GM18907 (cell line): ENCODE measurements at regions not wholly inside any gene's neighbourhood (a gene's known extent, or its start where the extent isn't known, plus 50 kb on each side); places are given as distances from the start of the nearest gene placed in this dataset.

Source experiments
- ATAC-seq: cut with Tn5 transposase; IDR thresholded peaks from one replicate; pipeline ENCODE4 v1.9.1; 2021; ENCODE audit warnings: mild to moderate bottlenecking, moderate library complexity; ENCODE audit not compliant: unreplicated experiment

GRCh38 chr14:62234849-62235248 lies 472.6 kb downstream of the SNAPC1 start:
- no peak for ATAC-seq

DNA sequence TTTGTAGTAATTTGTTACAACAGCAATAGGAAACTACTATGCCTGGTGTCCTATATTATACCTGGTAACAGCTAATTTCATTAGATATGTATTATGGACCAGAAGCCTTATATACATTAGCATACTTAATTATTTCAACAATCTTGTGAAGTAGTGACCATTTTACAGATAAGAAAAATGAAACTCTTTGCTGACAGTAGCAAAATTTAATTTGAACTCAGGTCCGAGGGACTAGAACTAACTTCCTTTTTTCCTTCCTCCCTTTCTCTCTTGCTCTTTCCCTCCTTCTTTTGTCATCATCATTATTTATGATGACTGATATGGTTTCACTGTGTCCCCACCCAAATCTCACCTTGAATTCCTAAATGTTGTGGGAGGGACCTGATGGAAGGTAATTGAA lies 482.0 kb downstream of the SNAPC1 start:
- ATAC-seq: no peak

DNA sequence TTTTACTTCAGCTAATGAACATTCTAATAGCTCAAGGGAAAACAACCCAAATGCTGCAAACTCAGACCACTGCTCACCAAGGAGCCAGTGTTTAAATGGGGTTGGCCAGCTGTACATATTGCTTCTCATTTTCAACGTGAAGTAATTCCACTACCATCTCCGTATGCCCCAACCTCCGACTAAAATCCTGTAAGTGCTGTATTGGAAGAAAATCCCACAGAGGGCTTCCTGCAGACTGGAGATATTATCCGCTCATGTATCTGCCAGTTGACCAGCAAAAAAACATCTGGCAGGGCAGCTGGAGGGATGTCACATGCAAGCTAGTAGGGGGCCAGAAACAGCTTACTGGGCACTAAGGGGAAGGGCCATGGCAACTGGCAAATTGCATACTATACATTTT lies 485.0 kb downstream of the SNAPC1 start:
- no peak for ATAC-seq

DNA sequence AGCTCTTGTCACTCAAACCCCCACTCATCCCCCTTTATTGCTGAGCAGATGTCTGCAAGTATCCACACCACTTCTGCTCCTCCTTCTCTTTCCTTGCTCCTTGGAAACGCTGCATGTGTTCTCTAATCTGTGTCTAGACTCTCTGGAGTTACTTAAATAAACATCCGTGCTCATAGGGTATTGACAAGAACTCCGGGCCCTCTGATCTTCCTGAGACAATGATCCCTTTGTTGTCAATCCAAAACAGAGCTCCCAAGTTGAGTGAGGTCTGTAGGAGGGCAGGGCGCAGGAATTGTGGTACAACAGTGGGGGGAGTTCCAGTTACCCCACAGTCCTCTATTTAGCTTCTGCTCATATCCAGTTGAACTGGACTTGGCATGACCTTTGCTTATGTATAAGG lies 489.0 kb downstream of the SNAPC1 start:
- no peak for ATAC-seq

DNA sequence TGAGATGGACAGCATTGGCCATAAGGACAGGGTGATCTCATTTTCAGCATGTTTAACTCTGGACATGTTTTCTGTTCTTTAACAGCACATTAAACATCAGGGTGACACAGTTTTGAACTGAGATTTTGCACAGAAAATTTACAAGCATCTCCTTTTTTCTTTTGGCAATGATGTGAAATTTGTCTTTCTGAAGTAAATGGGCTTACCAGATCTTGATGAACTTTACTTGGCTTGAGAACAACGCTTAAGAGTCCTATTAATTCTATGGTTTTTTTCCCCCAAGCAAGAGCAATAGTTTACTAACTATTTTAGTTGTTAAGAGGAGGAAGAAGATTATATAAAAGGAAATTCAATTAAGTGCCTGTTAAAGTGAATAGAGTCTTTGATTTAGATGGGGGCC lies 491.0 kb downstream of the SNAPC1 start:
- ATAC-seq: no peak

DNA sequence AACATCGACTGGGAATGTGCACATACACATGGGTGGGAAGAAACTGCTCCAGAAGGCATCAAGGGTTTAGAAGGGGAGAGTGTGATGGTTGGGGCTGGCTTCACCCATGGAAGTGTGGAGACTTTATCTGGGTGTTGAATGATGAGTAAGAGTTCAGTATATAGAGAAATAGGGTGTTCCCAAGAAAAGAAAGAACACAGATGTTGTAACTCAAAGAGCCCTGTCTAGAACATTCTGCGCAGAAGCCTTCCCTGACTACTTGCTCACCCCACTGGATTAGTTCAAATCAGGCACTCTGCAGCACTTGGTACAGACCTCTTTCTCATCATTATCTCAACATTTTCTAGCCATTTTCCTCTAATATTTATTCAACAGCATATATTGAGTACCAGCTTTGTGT lies 491.7 kb downstream of the SNAPC1 start:
- no peak for ATAC-seq

GRCh38 chr14:62269204-62269603 lies 507.0 kb downstream of the SNAPC1 start:
- ATAC-seq: no peak

GRCh38 chr14:62270236-62270635 lies 508.0 kb downstream of the SNAPC1 start:
- ATAC-seq: no peak

DNA sequence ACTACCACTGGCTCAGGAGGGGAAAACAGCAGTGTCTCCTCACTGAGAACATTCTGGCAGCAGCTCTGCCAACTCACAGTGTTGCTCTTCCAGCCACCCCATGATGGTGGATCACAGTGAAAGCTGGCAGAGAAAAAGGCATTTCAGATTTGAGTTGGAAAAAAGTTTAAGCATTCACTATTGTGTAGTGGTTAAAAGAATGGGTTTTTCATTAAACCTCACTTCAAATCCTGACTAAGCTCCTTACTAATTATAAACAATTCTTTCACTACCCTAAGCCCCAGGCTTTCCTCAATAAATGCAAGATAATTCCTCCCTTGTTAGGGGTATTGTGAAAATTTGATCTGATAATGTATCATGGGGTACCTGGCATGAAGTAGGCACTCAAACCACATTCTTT lies 518.1 kb downstream of the SNAPC1 start:
- ATAC-seq: no peak

DNA sequence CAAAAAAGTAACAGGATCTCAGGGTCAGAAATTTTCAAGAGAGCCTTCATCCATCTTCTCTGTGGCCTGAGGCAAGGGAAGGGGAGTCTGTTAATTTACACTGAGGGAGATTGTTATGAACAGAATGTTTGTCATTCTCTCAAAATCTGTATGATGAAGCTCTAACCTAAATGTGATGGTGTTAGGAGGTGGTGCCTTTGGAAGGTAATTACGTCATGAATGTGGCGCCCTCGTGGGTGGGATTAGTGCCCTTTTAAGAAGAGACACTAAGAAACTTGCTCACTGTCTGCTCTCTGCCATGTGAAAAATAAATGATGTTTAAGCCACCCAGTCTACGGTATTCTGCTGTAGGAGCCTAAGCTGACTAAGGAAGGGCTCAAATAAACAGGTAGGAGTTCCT lies 521.6 kb downstream of the SNAPC1 start:
- no peak for ATAC-seq

DNA sequence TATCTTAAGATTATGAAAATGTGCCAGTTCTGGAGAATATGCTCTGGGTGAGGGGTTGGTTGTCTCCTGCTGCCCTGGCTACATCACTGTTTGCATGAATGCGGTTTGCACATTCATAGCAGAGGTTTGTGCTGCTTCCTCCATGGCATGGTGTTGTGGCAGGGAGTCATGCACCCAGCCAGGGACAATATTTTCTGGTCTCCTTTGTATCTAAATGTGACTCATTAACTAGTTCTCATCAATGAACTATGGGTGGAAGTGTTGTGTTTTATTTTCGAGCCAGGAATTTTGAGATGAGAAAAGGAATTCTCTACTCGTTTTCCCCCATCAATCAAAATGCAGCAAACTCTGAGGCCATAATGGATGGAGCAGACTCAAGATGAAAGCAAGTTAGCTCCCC lies 527.3 kb downstream of the SNAPC1 start:
- ATAC-seq: no peak

DNA sequence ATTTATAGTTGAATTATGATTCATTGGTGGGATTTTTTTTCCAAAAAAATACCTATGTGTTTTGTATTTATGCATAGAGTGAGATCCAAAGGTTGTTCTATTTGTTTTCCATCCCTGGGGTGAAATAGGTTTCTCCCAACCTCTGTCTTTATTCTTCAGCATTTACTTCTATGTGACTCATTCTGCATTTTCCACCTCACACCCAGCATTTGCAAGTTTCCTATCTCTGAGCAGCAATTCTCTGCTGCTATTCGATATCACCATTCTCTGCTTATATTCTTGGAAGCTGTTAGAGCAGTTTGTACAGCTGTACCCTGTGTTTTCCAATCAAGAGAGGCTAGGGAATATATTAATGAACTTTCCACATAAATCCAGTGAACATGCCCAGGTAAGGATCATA lies 538.9 kb downstream of the SNAPC1 start:
- ATAC-seq: no peak

GRCh38 chr14:62301911-62302310 lies 539.7 kb downstream of the SNAPC1 start:
- ATAC-seq: no peak

- no peak for ATAC-seq
Observed at GRCh38 chr14:62303437-62303836, 541.2 kb downstream of the SNAPC1 start.

DNA sequence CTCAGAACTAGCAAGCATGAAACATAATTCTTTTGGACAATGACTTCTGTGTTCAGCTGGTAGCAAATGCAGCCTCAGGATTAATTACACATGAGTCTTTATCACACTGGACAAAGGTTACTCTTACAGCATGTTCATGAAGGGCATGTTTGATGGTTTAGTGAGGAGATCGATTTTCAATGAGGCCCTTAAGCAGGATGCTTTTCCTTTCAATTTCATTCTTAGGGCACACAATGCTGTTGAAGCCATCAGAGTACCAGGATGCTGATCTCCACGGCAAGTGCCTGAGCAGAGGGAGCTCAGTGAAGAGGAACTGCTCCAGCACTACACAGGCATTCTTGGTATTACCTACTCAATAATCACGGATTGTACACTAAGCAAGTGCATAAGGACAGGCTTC lies 542.0 kb downstream of the SNAPC1 start:
- no peak for ATAC-seq

DNA sequence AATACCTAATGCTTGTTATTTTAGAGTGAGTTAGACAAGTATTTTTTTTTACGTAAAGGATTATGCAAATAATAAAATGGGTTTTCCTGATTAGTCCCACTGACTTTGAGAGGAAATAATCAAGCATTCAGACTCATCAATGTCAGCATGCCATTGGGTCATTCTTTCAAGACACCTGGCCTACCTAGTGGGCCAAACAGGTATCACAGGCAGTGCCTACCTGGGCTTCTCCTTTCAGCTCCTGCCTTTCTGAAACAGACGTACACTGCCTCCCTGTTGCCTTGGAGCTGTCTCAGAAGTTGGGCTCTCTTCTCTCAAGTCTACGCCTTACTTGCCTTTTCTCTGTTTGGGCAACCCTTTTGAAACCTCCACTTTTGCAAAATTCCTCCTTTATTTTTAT lies 545.6 kb downstream of the SNAPC1 start:
- no peak for ATAC-seq

DNA sequence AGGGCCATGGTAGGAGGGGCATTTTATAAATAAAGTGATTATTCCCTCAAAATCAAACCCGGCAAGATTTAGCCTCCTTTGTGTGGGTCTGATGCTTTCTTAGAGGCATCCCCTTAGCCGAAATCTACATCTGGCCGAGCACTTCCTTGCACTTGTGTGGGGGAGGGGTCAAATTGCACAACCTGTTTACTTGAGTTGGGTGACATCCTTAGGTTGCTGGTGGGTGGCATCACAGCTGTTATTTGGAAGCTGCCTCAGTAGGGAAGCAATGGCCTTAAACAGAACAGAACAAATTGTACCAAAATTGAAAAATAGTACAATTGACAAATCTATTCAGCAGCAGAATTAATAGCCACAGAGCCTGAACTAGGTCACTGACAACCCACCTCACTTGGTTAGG lies 546.1 kb downstream of the SNAPC1 start:
- no peak for ATAC-seq

GRCh38 chr14:62308891-62309290 lies 546.7 kb downstream of the SNAPC1 start:
- no peak for ATAC-seq

DNA sequence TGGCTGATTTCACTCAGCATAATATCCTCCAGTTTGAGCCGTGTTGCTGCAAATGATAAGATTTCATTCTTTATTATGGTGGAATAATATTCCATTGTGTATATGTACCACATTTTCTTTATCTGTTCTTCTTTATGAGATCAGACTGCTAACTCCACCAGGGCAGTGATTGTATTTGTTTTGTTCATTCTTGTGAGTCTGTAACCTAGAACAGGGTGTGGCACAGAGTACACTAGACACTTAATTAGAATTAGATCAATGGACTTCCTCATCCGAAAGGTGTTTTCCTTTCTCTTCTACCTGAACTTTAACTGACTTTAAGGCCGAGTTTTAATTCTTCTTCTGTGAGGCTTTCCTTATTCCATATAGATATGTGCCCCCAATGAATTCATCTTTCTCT lies 551.0 kb downstream of the SNAPC1 start:
- ATAC-seq: no peak

DNA sequence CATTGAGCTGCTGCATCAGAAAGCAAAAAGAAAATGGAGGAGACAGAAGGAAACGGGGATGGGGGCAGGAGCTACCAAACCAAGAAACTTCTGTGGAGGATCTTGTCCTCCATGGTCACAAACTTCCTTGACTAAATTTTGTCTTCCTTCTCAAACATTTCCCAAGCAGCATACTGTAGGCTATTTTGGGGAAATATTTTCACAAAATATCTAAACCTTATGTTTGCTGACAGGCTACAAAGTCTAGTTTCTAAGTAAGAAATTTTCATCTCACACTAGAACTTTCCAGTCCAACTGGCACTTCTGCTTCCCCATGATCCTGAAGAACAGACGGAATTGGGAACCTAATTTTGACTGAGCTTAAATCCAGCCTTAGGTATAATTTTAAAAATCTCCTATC lies 552.0 kb downstream of the SNAPC1 start:
- no peak for ATAC-seq

DNA sequence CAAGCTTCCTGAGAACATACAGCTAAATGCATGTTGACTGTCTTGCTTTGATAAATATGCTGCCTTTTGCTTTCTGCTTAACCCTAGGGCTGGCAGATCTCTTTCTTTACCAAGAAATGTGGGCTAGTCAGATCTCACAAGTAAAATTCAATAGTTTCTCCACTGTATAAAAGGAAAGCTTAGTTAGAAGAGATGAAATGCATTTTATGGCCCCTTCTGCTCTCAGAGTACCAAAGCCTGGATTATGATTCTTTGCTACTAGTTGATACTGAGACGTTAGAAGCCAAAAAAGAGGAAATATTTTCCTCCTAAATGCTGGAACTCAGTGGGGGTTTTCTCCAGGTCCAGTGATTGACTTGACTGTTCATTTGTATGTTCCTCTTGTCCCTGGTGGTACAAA lies 552.7 kb downstream of the SNAPC1 start:
- no peak for ATAC-seq

DNA sequence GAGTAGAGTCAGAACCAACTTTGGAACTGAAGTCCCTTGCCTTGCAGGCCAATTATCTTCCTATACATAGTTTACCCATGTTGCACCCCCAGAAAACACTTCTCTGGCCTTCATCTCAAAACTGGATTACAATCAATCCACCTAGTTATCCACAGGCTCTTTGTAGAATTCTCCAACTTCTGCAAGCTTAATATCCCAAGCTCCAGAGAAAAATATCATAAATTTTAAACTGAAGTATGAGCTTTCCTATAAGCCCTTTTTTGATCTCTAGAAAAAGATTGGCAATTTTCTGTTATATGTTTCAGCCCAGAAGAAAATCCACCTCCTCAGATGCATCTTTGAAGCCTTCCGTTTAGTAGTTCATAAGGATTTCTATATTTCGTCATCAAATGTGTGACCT lies 553.4 kb downstream of the SNAPC1 start:
- no peak for ATAC-seq

GRCh38 chr14:62322216-62322615 lies 560.0 kb downstream of the SNAPC1 start:
- ATAC-seq: no peak

DNA sequence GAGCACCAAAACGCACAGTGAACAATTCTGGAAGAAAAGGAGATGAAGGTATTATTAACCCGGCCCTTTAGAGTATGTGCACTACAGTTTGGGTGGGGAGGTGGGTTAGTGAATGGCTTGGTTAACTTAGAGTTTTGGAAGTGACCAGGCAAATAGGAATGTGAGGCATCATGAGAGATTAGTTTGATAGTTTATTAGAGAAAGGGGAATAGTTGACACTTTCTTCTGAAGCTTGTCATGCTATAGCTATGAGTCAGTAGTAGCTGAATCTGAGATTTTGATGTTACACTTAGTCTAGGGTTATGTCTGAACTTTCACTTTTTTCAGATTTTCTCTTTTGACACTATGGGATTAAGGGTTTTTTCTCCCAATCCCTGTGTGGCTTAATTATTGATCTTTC lies 567.2 kb downstream of the SNAPC1 start:
- ATAC-seq: no peak
